ENCODE measurements at regions not wholly inside any gene's neighbourhood (a gene's known extent, or its start where the extent isn't known, plus 50 kb on each side); places are given as distances from the start of the nearest gene placed in this dataset.

GRCh38 chr3:73222126-73222525 lies 160.7 kb downstream of the EBLN2 start:
- Histone ChIP-seq H4K20me1 (ENCODE audit: control insufficient read depth, insufficient read depth, insufficient read length) (no peaks in the 10 kb centered on the region), H3K56ac (ENCODE audit: insufficient read length, low read depth, low read length) (no peak overlapping the region), H4K8ac (replicated peaks; ENCODE audit: insufficient read length, low read depth, low read length) (no peak overlapping the region), H3K27me3 (ENCODE audit: insufficient read depth, low read length) (no peaks in the 10 kb centered on the region), H2AK5ac (ENCODE audit: insufficient read length, low read length) (no peak overlapping the region), H3K27ac (ENCODE audit: insufficient read length, low read depth, low read length) (no peak overlapping the region), H4K91ac (ENCODE audit: insufficient read length, low read depth, low read length) (no peak overlapping the region), H2AFZ (ENCODE audit: low read length) (no peak overlapping the region), H2BK5ac (ENCODE audit: insufficient read length, low read length) (no peak overlapping the region), H3K14ac (ENCODE audit: insufficient read depth, low read length) (no peak overlapping the region), H3K4me1 (ENCODE audit: insufficient read depth, low read length) (no peaks in the 10 kb centered on the region), H3T11ph (ENCODE audit: low read length) (no peak overlapping the region), H2BK20ac (ENCODE audit: low read depth, low read length, poor library complexity, severe bottlenecking) (no peak overlapping the region), H3K4ac (ENCODE audit: low read depth, low read length) (no peak overlapping the region), H3K23ac (ENCODE audit: insufficient read length, low read depth, low read length) (no peak overlapping the region), H2BK15ac (ENCODE audit: low read depth, low read length) (no peak overlapping the region), H3K79me2 (ENCODE audit: insufficient read depth, low read length) (no peaks in the 10 kb centered on the region), H3K9ac (ENCODE audit: extremely low read depth, insufficient read length, low read length) (no peak overlapping the region), H3K23me2 (ENCODE audit: insufficient read length, low read depth, low read length, poor library complexity, severe bottlenecking) (no peaks in the 10 kb centered on the region), H2BK12ac (ENCODE audit: insufficient read length, low read depth, low read length) (no peak overlapping the region), H4K5ac (ENCODE audit: insufficient read length, low read depth, low read length) (no peak overlapping the region), H3K18ac (ENCODE audit: insufficient read length, low read depth, low read length) (no peak overlapping the region), H3K4me2 (ENCODE audit: insufficient read depth, insufficient read length, low read length) (no peak overlapping the region), H3K9me3 (ENCODE audit: control insufficient read depth, low read depth, low read length) (no peaks in the 10 kb centered on the region), H2BK120ac (ENCODE audit: low read depth, low read length, poor library complexity, severe bottlenecking) (no peak overlapping the region), H3K79me1 (ENCODE audit: insufficient read depth, low read depth, low read length, poor library complexity, severe bottlenecking) (no peaks in the 10 kb centered on the region)
- Mint-ChIP-seq H3K27ac (no peak overlapping the region), H3K27me3 (ENCODE audit: low read depth) (peaks cover 2% of the 10 kb centered on the region), H3K9me3 (no peaks in the 10 kb centered on the region), H3K4me3 (no peak overlapping the region), H3K36me3 (ENCODE audit: insufficient read depth in 1 of 3, low read depth in 3 of 3) (no peaks in the 10 kb centered on the region), H3K4me1 (peaks cover 8 to 14% of the 10 kb centered on the region in 2 experiments; a peak in 3 of 4 replicates)
- no peak for TF ChIP-seq CTCF (conservative IDR thresholded peaks at IDR 0.05)
- DNase-seq, result no peak
- WGBS (ENCODE audit: extremely low coverage, insufficient read length, low lambda C conversion rate), result no CpG with 5 or more reads among the region's 4 CpGs
